Choroid plexus epithelial cell (primary cell): ENCODE measurements at regions not wholly inside any gene's neighbourhood (a gene's known extent, or its start where the extent isn't known, plus 50 kb on each side); places are given as distances from the start of the nearest gene placed in this dataset.

Experiments used
- DNase-seq: peaks from one replicate; pipeline ENCODE4 v3.0.0-alpha.2; 2010; ENCODE audit warnings: low read depth
- H3K4me3 ChIP-seq: 2 replicates; pipeline ENCODE4 v1.5.1; 2011; ENCODE audit warnings: low read depth, mild to moderate bottlenecking, control low read depth, low read length, moderate library complexity
- CTCF ChIP-seq: conservative IDR thresholded peaks from 2 replicates; pipeline ENCODE4 v1.5.1; 2011; ENCODE audit warnings: low read depth, mild to moderate bottlenecking, control low read depth, inconsistent platforms, low read length, moderate library complexity

DNA sequence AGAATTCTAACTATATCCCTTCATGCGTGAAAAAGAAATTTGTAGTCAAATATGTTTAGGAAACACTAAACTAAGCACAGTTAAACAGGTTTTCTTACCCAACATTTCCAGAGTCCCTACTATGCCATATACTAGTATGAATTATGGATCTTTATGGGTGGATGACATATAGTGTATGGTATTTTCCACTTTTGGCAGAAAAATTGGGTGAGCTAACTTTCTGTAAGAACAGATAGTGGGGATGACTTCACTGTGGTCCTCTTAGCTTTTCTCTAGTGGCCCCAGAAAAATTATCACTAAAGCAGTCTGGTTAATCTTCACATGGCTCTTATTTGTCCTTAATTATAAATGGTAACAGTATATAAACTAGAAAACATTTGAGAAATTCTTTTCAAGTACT is 240.0 kb upstream of the GULP1 start:
- TF ChIP-seq CTCF = no peak
- no peak for DNase-seq
- no peak overlapping the region for H3K4me3 ChIP-seq

DNA sequence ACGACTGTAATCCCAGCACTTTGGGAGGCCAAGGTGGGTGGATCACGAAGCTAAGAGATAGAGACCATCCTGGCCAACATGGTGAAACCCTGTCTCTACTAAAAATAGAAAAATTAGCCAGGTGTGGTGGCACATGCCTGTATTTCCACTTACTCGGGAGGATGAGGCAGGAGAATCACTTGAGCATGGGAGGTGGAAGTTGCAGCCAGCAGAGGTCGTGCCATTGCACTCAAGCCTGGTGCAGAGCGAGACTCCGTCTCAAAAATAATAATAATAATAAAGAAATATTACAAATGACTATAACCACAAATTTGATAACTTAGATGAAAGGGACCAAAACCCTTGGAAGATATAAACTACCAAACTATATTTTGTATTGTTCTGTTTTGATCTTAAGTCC is 226.3 kb upstream of the GULP1 start:
- no peak for TF ChIP-seq CTCF
- H3K4me3 ChIP-seq = no peak overlapping the region
- no peak for DNase-seq

DNA sequence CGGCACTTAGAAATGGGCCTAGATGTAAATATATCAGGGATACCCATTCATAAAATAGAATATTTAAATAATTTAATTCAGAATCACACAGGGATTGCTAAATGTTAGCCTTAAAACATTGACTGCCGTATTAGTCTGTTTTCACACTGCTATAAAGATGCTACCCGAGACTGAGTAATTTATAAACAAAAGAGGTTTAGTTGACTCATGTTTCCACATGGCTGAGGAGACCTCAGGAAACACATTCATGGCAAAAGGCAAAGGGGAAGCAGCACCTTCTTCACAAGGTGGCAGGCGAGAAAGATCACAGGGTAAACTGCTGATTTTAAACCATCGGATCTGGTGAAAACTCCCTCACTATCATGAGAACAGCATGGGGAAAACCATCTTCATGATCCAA is 223.6 kb upstream of the GULP1 start:
- DNase-seq = no peak
- no peak for TF ChIP-seq CTCF
- no peak overlapping the region for H3K4me3 ChIP-seq

GRCh38 chr2:188076149-188077056 is 215.3 kb upstream of the GULP1 start:
- TF ChIP-seq CTCF = no peak
- peak; percentile 17 for DNase-seq
- H3K4me3 ChIP-seq = no peak overlapping the region

DNA sequence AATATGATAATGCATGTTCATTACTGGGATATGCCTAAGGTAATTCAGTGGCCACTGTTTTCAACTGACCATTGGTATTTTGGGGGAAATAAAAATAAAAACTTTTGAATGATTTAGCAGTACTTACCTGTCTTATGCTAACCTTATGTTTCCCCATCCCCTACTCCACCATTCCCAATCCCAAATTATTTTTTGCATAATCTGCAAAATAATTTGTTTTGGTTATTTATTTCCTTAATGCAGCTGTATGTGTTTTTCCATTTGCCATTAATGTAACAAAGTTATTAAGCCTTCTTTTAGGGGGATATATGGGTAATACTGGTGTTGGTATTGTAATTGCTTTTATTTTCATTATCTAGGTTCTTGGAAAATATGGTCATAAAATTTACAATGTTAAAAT is 213.9 kb upstream of the GULP1 start:
- no peak overlapping the region for H3K4me3 ChIP-seq
- DNase-seq = no peak
- TF ChIP-seq CTCF = no peak

- H3K4me3 ChIP-seq = no peak overlapping the region
- TF ChIP-seq CTCF = no peak
- DNase-seq = peak; percentile 3
Measured at GRCh38 chr2:188078534-188078933, 213.1 kb upstream of the GULP1 start.

DNA sequence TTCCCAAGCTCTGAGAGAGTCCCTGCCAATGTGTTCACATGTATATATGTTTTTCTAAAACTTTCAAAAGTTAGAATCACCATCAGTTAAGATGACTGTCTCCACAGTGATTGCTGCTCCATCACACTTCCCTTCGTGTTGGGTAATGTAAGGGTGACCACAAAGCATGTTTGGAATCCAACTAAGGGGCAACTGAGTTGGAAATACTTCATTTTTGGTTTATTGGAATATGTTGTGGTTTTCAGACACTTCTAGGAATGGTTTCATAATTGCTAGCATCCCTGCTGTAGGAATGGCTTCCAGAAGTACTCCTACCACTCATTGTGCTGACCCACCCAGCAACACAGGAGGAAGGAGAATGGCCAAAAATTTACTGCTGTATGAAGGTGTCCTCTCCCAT is 212.5 kb upstream of the GULP1 start:
- peak; percentile 87 for DNase-seq
- H3K4me3 ChIP-seq = no peak overlapping the region
- no peak for TF ChIP-seq CTCF
